Thyroid gland (tissue), 4 donors: ENCODE measurements at regions not wholly inside any gene's neighbourhood (a gene's known extent, or its start where the extent isn't known, plus 50 kb on each side); places are given as distances from the start of the nearest gene placed in this dataset.

Source experiments
- POLR2A ChIP-seq, 2 donors: fragments of 450-650 bp; IDR thresholded peaks; one replicate each; pipeline ENCODE4 v1.6.1; 2017; ENCODE audit warnings: antibody characterized with exemption in 2 of 2, mild to moderate bottlenecking in 2 of 2, moderate library complexity in 1 of 2
- TF ChIP-seq, protein P1 (sequence below), 6 experiments: fragments of 200-600 bp in 3 of 6; fragments of 450-650 bp in 3 of 6; sonication (generic) in 3 of 6; IDR thresholded peaks; one replicate each; pipeline ENCODE4 v1.5.1; 2016 to 2019; ENCODE audit warnings: antibody characterized with exemption in 6 of 6, mild to moderate bottlenecking in 2 of 6, inconsistent platforms in 1 of 6, moderate library complexity in 1 of 6

DNA sequence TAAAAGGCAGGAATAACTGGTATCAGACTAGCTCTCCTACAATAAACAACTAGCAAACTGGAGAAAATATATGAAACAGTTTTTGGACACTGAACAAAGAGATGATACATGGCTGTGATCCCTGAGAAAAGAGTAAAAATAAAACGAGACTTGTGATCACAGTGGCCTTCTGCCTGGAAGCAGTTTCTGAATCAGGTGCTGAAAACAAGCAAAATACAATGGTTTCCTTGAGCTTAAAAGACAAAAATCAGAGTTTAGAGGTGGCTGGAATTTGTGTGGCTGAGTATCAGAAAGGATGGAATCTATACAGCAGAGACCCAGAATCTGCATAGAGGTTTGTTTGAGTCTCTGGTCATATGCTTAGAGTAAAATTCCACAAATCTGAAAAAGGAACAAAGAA lies 242.5 kb upstream of the SOX9 start:
- TF ChIP-seq, protein P1, sequence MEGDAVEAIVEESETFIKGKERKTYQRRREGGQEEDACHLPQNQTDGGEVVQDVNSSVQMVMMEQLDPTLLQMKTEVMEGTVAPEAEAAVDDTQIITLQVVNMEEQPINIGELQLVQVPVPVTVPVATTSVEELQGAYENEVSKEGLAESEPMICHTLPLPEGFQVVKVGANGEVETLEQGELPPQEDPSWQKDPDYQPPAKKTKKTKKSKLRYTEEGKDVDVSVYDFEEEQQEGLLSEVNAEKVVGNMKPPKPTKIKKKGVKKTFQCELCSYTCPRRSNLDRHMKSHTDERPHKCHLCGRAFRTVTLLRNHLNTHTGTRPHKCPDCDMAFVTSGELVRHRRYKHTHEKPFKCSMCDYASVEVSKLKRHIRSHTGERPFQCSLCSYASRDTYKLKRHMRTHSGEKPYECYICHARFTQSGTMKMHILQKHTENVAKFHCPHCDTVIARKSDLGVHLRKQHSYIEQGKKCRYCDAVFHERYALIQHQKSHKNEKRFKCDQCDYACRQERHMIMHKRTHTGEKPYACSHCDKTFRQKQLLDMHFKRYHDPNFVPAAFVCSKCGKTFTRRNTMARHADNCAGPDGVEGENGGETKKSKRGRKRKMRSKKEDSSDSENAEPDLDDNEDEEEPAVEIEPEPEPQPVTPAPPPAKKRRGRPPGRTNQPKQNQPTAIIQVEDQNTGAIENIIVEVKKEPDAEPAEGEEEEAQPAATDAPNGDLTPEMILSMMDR (IDR thresholded peaks at IDR 0.05), result no peak
- no peak for TF ChIP-seq POLR2A (IDR thresholded peaks at IDR 0.05)
